HL-60 (cell line): ENCODE measurements at regions not wholly inside any gene's neighbourhood (a gene's known extent, or its start where the extent isn't known, plus 50 kb on each side); places are given as distances from the start of the nearest gene placed in this dataset.

Experiments used
- DNase-seq, 2 experiments: peaks; one replicate each; pipeline ENCODE4 v3.0.0-alpha.2; 2010 to 2020; ENCODE audit warnings: low read depth in 1 of 2, low spot score in 1 of 2
- H3K27ac ChIP-seq: fragments of 250-450 bp; sonication (Bioruptor Pico); replicated peaks from 2 replicates; pipeline ENCODE4 v1.5.1; 2020; ENCODE audit warnings: mild to moderate bottlenecking, moderate library complexity
- H3K27me3 ChIP-seq: fragments of 250-450 bp; sonication (Bioruptor Pico); 2 replicates; pipeline ENCODE4 v1.5.1; 2021; ENCODE audit warnings: mild to moderate bottlenecking, moderate library complexity; ENCODE audit not compliant: insufficient read depth, poor library complexity, severe bottlenecking
- H3K4me3 ChIP-seq: replicated peaks from 2 replicates; pipeline ENCODE4 v1.5.1; 2011; ENCODE audit warnings: mild to moderate bottlenecking, control low read depth, low read length; ENCODE audit not compliant: insufficient read depth
- CTCF ChIP-seq: IDR thresholded peaks from one replicate; pipeline ENCODE4 v1.5.1; 2011; ENCODE audit warnings: low read length, control low read depth, inconsistent platforms; ENCODE audit not compliant: insufficient read depth
- GABPA ChIP-seq: IDR thresholded peaks from 2 replicates; pipeline ENCODE4 v1.6.1; 2012; ENCODE audit warnings: low read depth
- POLR2AphosphoS5 ChIP-seq: IDR thresholded peaks from 2 replicates; pipeline ENCODE4 v1.6.1; 2012; ENCODE audit warnings: low read depth
- SPI1 ChIP-seq: IDR thresholded peaks from 2 replicates; pipeline ENCODE4 v1.6.1; 2012; ENCODE audit warnings: low read depth, mild to moderate bottlenecking, borderline replicate concordance
- TF ChIP-seq, protein P1 (sequence below): IDR thresholded peaks from 2 replicates; pipeline ENCODE4 v1.6.1; 2012; ENCODE audit warnings: low read depth; ENCODE audit not compliant: insufficient replicate concordance

GRCh38 chr9:107935931-107936330, 446.4 kb upstream of the KLF4 start:
- no peak overlapping the region for H3K27ac ChIP-seq
- H3K4me3 ChIP-seq: no peak overlapping the region
- DNase-seq: no peak
- TF ChIP-seq GABPA (no peak), SPI1 (no peak), CTCF (no peak), POLR2AphosphoS5 (no peak)
- TF ChIP-seq, protein P1, sequence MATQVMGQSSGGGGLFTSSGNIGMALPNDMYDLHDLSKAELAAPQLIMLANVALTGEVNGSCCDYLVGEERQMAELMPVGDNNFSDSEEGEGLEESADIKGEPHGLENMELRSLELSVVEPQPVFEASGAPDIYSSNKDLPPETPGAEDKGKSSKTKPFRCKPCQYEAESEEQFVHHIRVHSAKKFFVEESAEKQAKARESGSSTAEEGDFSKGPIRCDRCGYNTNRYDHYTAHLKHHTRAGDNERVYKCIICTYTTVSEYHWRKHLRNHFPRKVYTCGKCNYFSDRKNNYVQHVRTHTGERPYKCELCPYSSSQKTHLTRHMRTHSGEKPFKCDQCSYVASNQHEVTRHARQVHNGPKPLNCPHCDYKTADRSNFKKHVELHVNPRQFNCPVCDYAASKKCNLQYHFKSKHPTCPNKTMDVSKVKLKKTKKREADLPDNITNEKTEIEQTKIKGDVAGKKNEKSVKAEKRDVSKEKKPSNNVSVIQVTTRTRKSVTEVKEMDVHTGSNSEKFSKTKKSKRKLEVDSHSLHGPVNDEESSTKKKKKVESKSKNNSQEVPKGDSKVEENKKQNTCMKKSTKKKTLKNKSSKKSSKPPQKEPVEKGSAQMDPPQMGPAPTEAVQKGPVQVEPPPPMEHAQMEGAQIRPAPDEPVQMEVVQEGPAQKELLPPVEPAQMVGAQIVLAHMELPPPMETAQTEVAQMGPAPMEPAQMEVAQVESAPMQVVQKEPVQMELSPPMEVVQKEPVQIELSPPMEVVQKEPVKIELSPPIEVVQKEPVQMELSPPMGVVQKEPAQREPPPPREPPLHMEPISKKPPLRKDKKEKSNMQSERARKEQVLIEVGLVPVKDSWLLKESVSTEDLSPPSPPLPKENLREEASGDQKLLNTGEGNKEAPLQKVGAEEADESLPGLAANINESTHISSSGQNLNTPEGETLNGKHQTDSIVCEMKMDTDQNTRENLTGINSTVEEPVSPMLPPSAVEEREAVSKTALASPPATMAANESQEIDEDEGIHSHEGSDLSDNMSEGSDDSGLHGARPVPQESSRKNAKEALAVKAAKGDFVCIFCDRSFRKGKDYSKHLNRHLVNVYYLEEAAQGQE: no peak
- no peaks in the 10 kb centered on the region for H3K27me3 ChIP-seq

- no peak overlapping the region for H3K27ac ChIP-seq
- no peak for DNase-seq
- H3K4me3 ChIP-seq: no peak overlapping the region
- no peak for TF ChIP-seq POLR2AphosphoS5
- TF ChIP-seq CTCF: no peak
- no peak for TF ChIP-seq SPI1
- TF ChIP-seq, protein P1: no peak
- TF ChIP-seq GABPA: no peak
- H3K27me3 ChIP-seq: no peaks in the 10 kb centered on the region
Observed at GRCh38 chr9:107933516-107933915, 443.9 kb upstream of the KLF4 start.

DNA sequence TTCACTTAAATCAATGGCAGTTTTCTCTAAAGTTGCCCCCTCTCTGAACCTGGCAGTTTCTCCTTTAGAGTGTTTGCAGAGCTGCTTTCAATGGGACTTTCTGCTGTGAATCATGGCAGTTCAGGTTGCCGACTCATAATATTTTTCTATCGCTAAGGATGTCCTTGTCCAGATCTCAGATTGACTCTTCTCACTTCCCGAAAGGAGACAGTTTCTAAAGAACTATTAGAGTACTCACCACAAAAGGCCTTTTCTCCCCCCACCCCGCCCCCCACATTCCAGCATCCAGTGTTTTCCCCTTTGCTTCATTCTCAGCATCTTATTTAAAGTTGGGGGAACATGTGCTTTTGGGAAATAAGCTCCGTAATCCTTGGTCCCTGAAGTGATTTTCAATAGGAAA, 443.5 kb upstream of the KLF4 start:
- DNase-seq: no peak
- Histone ChIP-seq H3K27ac (no peak overlapping the region), H3K4me3 (no peak overlapping the region), H3K27me3 (no peaks in the 10 kb centered on the region)
- TF ChIP-seq GABPA (no peak), CTCF (no peak), SPI1 (no peak), POLR2AphosphoS5 (no peak)
- TF ChIP-seq, protein P1: no peak
